G401.6 (cell line): ENCODE measurements at regions not wholly inside any gene's neighbourhood (a gene's known extent, or its start where the extent isn't known, plus 50 kb on each side); places are given as distances from the start of the nearest gene placed in this dataset.
"Not testable (repeated sequence)": the region's sequence is repeated elsewhere in the genome, so short reads cannot be mapped to it uniquely, and the experiment has no call there.

Experiments used
- FAIRE-seq: peaks from 2 replicates; lab custom pipeline; 2012; peaks lifted over from hg19 to GRCh38; lab: Jason Lieb, UNC

- FAIRE-seq, result no peak
Observed at GRCh38 chr12:87253157-87253556, 776.0 kb downstream of the C12orf50 start.

GRCh38 chr12:87246726-87247125 is 782.5 kb downstream of the C12orf50 start:
- no peak for FAIRE-seq

- no peak for FAIRE-seq
Observed at GRCh38 chr12:87238466-87238865, 790.7 kb downstream of the C12orf50 start.

GRCh38 chr12:87234898-87235297 is 794.3 kb downstream of the C12orf50 start:
- no peak for FAIRE-seq

- FAIRE-seq, result no peak
Observed at GRCh38 chr12:87233671-87234070, 795.5 kb downstream of the C12orf50 start.

GRCh38 chr12:87231818-87232217 is 797.4 kb downstream of the C12orf50 start:
- FAIRE-seq, result no peak

GRCh38 chr12:87230441-87230840 is 798.8 kb downstream of the C12orf50 start:
- FAIRE-seq, result no peak

- FAIRE-seq, result no peak
Observed at GRCh38 chr12:87227162-87227561, 802.0 kb downstream of the C12orf50 start.

GRCh38 chr12:87217491-87217890 is 811.7 kb downstream of the C12orf50 start:
- FAIRE-seq, result no peak

- FAIRE-seq, result no peak
Observed at GRCh38 chr12:87216436-87216835, 812.8 kb downstream of the C12orf50 start.

- FAIRE-seq, result no peak
Observed at GRCh38 chr12:87202189-87202588, 827.0 kb downstream of the C12orf50 start.

- FAIRE-seq, result no peak
Observed at GRCh38 chr12:87201598-87201997, 827.6 kb downstream of the C12orf50 start.

GRCh38 chr12:87200289-87200979 is 828.8 kb downstream of the C12orf50 start:
- no peak for FAIRE-seq

GRCh38 chr12:87198181-87198580 is 831.0 kb downstream of the C12orf50 start:
- no peak for FAIRE-seq

- FAIRE-seq, result no peak
Observed at GRCh38 chr12:87196321-87196720, 832.9 kb downstream of the C12orf50 start.

GRCh38 chr12:87194389-87194788 is 834.8 kb downstream of the C12orf50 start:
- FAIRE-seq, result not testable (repeated sequence)

GRCh38 chr12:87185367-87185766 is 843.8 kb downstream of the C12orf50 start:
- FAIRE-seq, result no peak

- no peak for FAIRE-seq
Observed at GRCh38 chr12:87182696-87183233, 846.4 kb downstream of the C12orf50 start.

GRCh38 chr12:87171356-87171755 is 857.8 kb downstream of the C12orf50 start:
- no peak for FAIRE-seq

GRCh38 chr12:87169010-87169409 is 860.2 kb downstream of the C12orf50 start:
- no peak for FAIRE-seq

- no peak for FAIRE-seq
Observed at GRCh38 chr12:87165733-87166375, 863.3 kb downstream of the C12orf50 start.

GRCh38 chr12:87163122-87163521 is 866.1 kb downstream of the C12orf50 start:
- FAIRE-seq, result no peak

- no peak for FAIRE-seq
Observed at GRCh38 chr12:87160848-87161601, 868.2 kb downstream of the C12orf50 start.
